SK-MEL-5 (cell line): ENCODE measurements at regions not wholly inside any gene's neighbourhood (a gene's known extent, or its start where the extent isn't known, plus 50 kb on each side); places are given as distances from the start of the nearest gene placed in this dataset.

ENCODE experiments used
- DNase-seq: peaks from one replicate; pipeline ENCODE4 v3.0.0-alpha.2; 2016; ENCODE audit warnings: low read depth, low spot score
- in situ Hi-C: cut with HindIII; loops from 2 replicates; pipeline ENCODE4 v1.10.0; 2016; ENCODE audit warnings: low sequenced_read_pairs, high pct_unique_total_duplicates, low pct_unique_long_range_greater_than_20kb

GRCh38 chr1:173128742-173129141 lies 78.0 kb upstream of the TNFSF18 start:
- in situ Hi-C loops: no loop called here
- no peak for DNase-seq

GRCh38 chr1:173127369-173128307 lies 76.9 kb upstream of the TNFSF18 start:
- no peak for DNase-seq
- in situ Hi-C loops: no loop called here

- in situ Hi-C loops: no loop called here
- DNase-seq: no peak
Measured at GRCh38 chr1:173126421-173126820, 75.7 kb upstream of the TNFSF18 start.

- in situ Hi-C loops: no loop called here
Measured at GRCh38 chr1:173122958-173123852, 72.5 kb upstream of the TNFSF18 start.

GRCh38 chr1:173122344-173122935 lies 71.7 kb upstream of the TNFSF18 start:
- DNase-seq: peak; percentile 7
- in situ Hi-C loops: no loop called here

More at GRCh38 chr1:173122958-173123852, 72.5 kb upstream of the TNFSF18 start:
- peak; percentile 71 for DNase-seq

GRCh38 chr1:173118404-173118803 lies 67.7 kb upstream of the TNFSF18 start:
- no peak for DNase-seq
- in situ Hi-C loops: no loop called here

- no peak for DNase-seq
- in situ Hi-C loops: no loop called here
Measured at GRCh38 chr1:173117761-173118160, 67.0 kb upstream of the TNFSF18 start.

- in situ Hi-C loops: no loop called here
- DNase-seq: no peak
Measured at GRCh38 chr1:173117108-173117633, 66.4 kb upstream of the TNFSF18 start.

GRCh38 chr1:173114346-173114745 lies 63.6 kb upstream of the TNFSF18 start:
- no peak for DNase-seq
- in situ Hi-C loops: no loop called here

- in situ Hi-C loops: no loop called here
- no peak for DNase-seq
Measured at GRCh38 chr1:173113015-173113741, 62.4 kb upstream of the TNFSF18 start.

GRCh38 chr1:173112129-173112528 lies 61.4 kb upstream of the TNFSF18 start:
- DNase-seq: no peak
- in situ Hi-C loops: no loop called here

- DNase-seq: no peak
- in situ Hi-C loops: no loop called here
Measured at GRCh38 chr1:173107696-173108095, 57.0 kb upstream of the TNFSF18 start.

- in situ Hi-C loops: no loop called here
- no peak for DNase-seq
Measured at GRCh38 chr1:173103006-173103405, 52.3 kb upstream of the TNFSF18 start.

- DNase-seq: no peak
- in situ Hi-C loops: no loop called here
Measured at GRCh38 chr1:173101589-173101988, 50.8 kb upstream of the TNFSF18 start.

- in situ Hi-C loops: no loop called here
- peak; percentile 56 for DNase-seq
Measured at GRCh38 chr1:173100476-173101107, 49.9 kb upstream of the TNFSF18 start.
